H1 (cell line): ENCODE measurements at regions not wholly inside any gene's neighbourhood (a gene's known extent, or its start where the extent isn't known, plus 50 kb on each side); places are given as distances from the start of the nearest gene placed in this dataset.

Source experiments
- CTCF ChIP-seq, 3 experiments: IDR thresholded peaks; 1 replicate in 2 of 3; 2 replicates in 1 of 3; pipeline versions ENCODE4 v1.5.1 to v1.6.1; 2011; ENCODE audit warnings: low read length in 3 of 3, mild to moderate bottlenecking in 3 of 3, inconsistent platforms in 2 of 3, low read depth in 1 of 3, moderate library complexity in 1 of 3; ENCODE audit not compliant: insufficient read depth in 1 of 3; ENCODE audit errors: control extremely low read depth in 1 of 3
- EP300 ChIP-seq, 2 experiments: IDR thresholded peaks; 1 replicate in 1 of 2; 2 replicates in 1 of 2; pipeline ENCODE4 v1.6.1; 2011 to 2012; ENCODE audit warnings: low read depth in 2 of 2, low read length in 2 of 2, mild to moderate bottlenecking in 2 of 2, borderline replicate concordance in 1 of 2, inconsistent platforms in 1 of 2, moderate library complexity in 1 of 2
- JUND ChIP-seq: IDR thresholded peaks from 2 replicates; pipeline ENCODE4 v1.6.1; 2011; ENCODE audit warnings: mild to moderate bottlenecking, improper control_type of control experiment, low read length
- KDM5A ChIP-seq: fragments of 200-600 bp; IDR thresholded peaks from 2 replicates; pipeline ENCODE4 v1.7.1; 2012; ENCODE audit warnings: mild to moderate bottlenecking, low read length, inconsistent platforms, mixed read lengths
- POLR2A ChIP-seq, 2 experiments: IDR thresholded peaks; 1 replicate in 1 of 2; 2 replicates in 1 of 2; pipeline ENCODE4 v1.6.1; 2011; ENCODE audit warnings: low read depth in 2 of 2, low read length in 2 of 2, mild to moderate bottlenecking in 2 of 2; ENCODE audit errors: control extremely low read depth in 1 of 2
- POLR2AphosphoS5 ChIP-seq: IDR thresholded peaks from 2 replicates; pipeline ENCODE4 v1.6.1; 2011; ENCODE audit warnings: low read depth, low read length
- SP1 ChIP-seq: IDR thresholded peaks from 2 replicates; pipeline ENCODE4 v1.6.1; 2011; ENCODE audit warnings: low read depth, low read length

- TF ChIP-seq KDM5A (no peak), CTCF (IDR thresholded peaks at IDR 0.05; ENCODE audit: control extremely low read depth in 1 of 3, insufficient read depth in 1 of 3, low read depth in 1 of 3, low read length in 3 of 3) (no peak), POLR2AphosphoS5 (no peak), POLR2A (IDR thresholded peaks at IDR 0.05; ENCODE audit: control extremely low read depth in 1 of 2, low read depth in 2 of 2, low read length in 2 of 2) (no peak), JUND (no peak), SP1 (no peak), EP300 (IDR thresholded peaks at IDR 0.05; ENCODE audit: borderline replicate concordance in 1 of 2, low read depth in 2 of 2, low read length in 2 of 2) (no peak)
These were observed 452.9 kb downstream of the CCER1 start for GRCh38 chr12:90502070-90502469.
